GM21390 (cell line): ENCODE measurements at regions not wholly inside any gene's neighbourhood (a gene's known extent, or its start where the extent isn't known, plus 50 kb on each side); places are given as distances from the start of the nearest gene placed in this dataset.

ENCODE experiments used
- ATAC-seq: cut with Tn5 transposase; IDR thresholded peaks from one replicate; pipeline ENCODE4 v1.9.1; 2021; ENCODE audit not compliant: unreplicated experiment

GRCh38 chr6:148142821-148143220 lies 199.8 kb upstream of the SASH1 start:
- ATAC-seq: no peak

DNA sequence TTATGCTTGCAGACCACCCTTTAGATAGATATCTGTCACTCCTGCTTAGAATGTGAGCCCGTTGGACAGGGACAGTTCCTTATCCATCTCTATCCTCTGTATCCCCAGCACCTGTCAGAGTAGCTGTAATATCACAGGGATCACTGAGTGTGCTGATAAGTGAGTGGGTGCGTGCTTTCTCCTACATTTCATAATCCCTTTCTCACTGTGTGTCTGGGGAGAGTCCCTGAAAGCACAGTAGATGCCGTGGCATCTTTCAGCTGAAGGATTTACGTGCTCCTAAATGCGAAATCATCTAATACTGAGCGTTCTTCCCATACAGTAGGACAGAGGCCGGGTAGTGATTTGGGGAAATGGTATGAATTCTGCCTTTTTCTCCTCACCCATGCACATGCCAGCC lies 198.9 kb upstream of the SASH1 start:
- no peak for ATAC-seq

GRCh38 chr6:148144917-148145521 lies 197.6 kb upstream of the SASH1 start:
- peak; percentile 83 for ATAC-seq

DNA sequence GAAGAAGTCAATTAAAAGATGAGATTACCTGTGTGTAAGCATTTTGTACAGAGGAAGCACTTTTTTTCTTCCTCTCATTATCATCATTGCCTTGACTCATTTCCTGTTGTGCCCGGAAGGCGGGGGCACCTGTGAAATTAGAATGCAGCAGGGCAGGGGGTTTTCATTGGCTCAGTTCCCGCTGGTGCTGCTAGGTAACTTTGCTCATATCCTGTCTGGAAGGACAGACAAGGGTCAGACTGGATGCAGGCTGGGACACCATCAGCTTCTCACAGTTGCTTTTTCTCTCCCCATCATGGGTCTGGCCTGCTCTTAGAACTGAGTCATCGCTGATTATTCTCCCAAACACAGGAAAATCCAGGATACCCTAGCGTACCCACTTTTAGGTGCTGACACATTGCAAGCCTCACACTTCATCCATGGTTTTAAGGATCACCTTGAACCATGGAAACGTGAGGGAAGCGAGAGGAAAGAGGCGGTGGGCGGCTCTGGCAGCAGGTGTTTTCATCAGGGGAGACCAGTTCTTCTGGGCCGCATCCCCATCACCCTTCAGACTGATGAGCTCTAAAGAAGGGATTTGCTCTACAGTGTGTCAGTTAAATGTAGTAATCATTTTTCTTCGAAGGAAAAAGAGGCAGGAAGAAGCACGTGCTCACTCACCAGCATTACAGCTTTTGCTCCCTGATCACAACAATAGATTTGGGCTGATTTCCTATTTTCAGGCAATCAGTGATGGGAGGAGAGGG lies 195.7 kb upstream of the SASH1 start:
- no peak for ATAC-seq

DNA sequence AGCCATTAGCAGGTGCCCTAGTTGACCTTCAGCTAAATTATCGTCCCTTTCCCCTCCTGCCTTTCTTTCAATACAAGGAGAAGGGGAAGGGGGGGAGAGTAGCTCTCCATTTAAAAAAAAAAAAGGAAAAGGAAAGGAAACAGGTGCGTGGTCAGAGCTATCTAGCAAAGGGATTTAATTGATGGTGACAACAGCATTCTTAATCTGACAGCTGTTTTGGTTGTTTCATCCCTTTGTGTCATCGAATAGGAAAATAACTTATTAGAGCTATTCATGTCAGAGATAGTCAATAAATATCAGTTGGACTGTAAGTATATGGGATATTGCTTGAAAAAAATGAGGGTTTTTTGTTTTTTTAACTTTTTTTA lies 195.2 kb upstream of the SASH1 start:
- ATAC-seq: no peak

GRCh38 chr6:148151896-148152643 lies 190.6 kb upstream of the SASH1 start:
- ATAC-seq: no peak

GRCh38 chr6:148154668-148155067 lies 188.0 kb upstream of the SASH1 start:
- no peak for ATAC-seq

- no peak for ATAC-seq
Measured at GRCh38 chr6:148155293-148155692, 187.3 kb upstream of the SASH1 start.

DNA sequence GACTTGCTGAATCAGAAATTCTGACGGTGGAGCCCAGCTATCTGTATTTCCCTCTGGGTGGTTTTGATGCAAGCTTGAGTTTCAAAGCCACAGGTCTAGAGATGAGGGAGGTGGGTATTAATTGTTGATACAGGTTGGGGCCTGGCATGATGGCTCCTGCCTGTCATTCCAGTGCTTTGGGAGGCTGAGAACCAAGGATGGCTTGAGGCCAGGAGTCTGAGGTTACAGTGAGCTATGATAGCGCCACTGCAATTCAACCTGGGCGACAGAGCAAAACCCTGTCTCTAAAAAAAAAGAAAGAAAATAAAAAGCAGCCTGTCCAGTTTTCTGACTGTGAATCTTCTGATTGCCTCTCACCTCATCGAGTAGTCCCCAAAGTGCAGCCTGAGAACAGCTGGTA lies 184.8 kb upstream of the SASH1 start:
- ATAC-seq: no peak

DNA sequence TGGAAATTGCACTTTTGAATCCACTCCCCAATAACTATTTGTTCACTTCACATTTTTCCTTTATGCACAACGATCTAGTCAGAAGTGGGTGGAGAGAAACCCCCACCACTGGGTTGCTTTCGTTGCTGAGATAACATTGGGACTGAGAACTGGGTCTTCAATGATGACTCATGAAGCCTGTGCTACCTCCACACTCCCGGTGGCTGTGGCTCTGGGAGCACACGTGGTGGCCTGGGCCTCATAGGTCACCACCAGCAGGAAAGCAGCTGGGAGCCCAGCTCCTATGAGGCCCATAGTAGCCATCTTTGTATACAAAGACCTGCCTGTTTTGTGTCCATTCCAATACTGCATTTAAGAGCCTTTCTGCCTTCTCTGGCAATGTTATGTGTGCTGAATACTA lies 178.0 kb upstream of the SASH1 start:
- ATAC-seq: no peak

GRCh38 chr6:148166339-148166968 lies 176.2 kb upstream of the SASH1 start:
- no peak for ATAC-seq

DNA sequence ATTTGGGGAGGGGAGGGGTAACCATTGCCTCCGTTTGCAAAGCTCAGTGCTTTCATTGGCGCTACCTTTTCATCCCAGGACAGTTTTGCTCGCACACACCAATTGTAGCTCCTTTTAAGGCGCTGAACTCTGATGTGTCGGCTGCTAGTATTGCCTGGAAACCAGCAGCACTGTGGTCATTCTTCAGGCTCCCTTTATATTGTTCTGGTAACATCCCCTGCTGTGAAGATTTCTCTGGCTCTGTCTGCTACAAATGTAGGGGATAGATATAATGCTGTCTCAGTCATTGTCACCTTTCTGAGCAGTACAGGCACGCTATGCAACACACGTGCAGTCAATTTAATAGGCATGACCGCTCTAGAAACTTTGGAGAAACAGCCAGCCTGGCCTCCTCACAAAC lies 172.9 kb upstream of the SASH1 start:
- ATAC-seq: no peak

DNA sequence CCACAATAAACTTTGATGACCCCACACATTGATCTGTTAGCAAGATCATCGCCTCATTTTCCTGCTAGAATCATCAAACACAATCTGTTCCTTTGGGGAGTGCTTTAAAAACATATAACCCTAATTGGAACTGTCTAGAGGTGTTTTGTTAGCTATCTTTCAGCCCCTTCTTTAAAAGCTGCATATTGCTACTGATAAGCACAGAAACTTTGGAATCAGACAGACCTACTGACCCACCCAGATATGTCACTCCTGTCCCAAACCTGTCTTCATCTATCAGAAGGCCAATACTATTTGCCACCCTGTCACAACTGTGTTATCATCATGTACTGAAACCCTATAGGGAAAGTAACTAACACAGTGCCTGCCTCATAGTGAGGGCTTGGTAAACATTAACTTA lies 172.4 kb upstream of the SASH1 start:
- ATAC-seq: no peak

DNA sequence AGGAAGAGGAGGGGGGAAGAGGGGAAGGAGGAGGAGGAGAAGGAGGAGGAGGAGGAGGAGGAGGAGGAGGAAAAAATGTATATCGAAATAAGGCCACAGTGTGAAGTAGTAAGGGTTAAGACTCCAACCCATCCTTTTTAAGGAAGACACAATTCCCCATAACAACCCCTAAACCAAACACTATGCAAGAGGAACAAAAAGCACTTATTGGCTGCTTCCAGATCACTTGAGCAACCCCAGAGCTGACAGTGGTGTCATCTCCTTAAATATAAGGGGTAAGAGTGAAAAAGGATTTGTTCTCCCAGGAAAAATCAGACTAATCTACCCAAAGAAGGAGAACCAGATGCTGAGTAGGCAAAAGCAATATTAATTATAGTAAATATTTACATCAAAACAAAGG lies 169.1 kb upstream of the SASH1 start:
- no peak for ATAC-seq

DNA sequence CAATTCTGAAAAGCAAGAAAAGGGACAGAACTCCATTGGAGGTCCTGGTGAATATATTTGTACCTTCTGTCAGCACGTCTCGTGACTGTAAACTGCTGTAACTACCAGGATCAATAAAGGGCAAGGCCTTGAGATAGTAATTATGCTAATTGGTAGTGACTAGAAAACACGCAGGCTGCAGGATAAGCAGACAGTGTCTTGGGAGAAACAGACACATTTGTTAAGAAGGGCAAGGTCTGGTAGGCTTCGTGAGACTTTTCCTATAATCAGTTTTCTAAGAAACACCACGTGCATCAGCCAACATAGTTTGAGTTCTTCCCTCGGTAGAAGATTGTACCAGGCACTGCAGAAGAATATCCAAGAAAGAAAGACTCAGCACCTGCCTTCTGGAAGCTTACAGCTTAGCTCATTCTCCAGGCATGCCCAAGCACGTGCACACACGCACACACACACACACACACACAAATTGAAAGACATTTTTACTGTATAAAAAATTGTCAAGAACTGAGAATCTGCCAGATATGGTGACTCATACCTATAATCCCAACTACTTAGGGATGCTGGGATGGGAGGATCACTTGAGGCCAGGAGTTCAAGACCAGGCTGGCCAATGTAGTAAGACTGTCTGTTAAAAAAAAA lies 167.0 kb upstream of the SASH1 start:
- no peak for ATAC-seq

DNA sequence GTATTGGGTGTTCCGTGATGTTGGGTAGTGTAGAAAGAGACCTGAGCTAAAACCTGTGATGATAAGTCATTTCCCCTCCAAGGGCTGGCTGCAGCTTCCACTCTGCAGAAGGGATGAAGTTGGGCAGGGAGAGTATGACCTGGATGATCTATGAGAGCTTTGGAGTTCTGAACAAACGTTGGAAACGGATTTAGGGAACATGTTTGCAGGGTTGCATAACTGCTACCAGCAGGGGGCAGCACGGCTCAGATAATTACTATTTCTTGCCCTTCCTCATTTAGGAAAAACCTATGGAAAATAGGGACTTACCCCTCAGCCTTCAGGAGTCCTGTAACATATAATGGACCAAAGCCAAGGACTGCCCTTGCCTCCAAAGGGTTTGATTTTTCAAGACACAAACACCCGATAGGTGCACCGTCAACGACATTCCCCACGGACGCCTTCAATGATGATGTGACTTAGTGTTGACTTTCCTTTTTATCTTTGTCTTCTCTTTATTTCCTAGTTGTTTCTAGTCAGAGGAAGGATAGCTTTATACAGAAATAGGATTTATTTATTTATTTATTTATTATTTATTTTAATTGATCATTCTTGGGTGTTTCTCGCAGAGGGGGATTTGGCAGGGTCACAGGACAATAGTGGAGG lies 164.9 kb upstream of the SASH1 start:
- ATAC-seq: no peak

GRCh38 chr6:148179786-148180185 lies 162.9 kb upstream of the SASH1 start:
- no peak for ATAC-seq

DNA sequence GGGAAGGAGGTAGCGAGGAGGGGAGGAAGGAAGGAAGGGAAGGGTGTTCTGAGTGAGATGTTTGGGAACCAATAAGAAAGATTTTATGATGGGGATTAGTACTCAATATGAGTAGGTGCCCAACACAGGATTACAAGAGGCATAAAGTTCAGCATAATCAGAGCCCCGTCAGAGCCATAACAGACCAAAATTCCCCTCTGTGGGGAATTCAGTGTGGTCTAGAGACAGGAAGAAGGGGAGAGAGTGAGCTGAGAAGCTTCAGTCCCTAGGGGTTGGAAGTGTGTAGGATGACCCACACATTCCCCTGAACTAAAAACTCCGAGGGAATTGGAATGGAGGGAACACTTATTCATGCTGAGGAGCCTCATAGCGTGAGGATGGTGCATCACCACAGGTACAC lies 160.3 kb upstream of the SASH1 start:
- ATAC-seq: no peak

DNA sequence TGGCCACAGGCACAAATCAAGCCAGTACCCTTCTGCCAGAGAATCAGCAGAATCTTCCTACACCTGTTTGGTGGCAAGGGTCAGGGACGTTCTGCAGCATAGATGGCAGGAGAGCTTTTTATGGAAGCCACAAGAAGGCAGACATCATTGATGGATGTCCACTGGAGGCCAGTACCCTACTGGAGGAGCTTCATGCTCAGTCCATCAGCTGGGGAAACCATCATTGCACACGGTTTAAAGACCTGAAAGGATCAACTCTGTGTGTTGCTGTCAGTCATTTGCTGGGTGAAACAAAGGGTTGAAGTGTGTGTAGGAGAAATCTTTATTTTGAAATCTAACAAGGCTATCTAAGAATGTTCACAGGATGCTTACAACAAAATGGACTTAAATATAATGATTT lies 158.9 kb upstream of the SASH1 start:
- no peak for ATAC-seq

DNA sequence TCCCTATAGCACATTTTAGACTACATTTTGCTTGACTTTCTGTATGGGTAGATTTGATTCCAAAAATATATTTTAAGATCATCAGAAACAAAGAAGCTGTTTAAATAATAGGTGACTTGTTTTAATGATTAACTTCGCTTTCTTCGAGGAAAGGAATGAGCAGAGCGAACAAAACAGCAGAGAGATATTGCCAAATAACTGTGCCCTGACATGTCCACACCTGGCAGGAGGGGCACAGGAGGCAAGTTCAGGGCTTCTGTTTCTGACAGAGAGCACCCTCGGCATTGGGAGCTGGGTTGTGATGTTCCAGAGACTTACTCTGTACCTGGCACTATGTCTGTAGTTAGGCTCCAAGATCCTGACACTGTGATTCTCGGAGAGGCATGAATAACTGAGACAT lies 155.7 kb upstream of the SASH1 start:
- ATAC-seq: no peak

GRCh38 chr6:148192310-148192709 lies 150.3 kb upstream of the SASH1 start:
- no peak for ATAC-seq
